Omental fat pad (tissue), 3 donors: ENCODE measurements at regions not wholly inside any gene's neighbourhood (a gene's known extent, or its start where the extent isn't known, plus 50 kb on each side); places are given as distances from the start of the nearest gene placed in this dataset.

Source experiments
- ATAC-seq: fragments of 150-250 bp; one replicate; pipeline ENCODE4 v1.9.1; 2016; ENCODE audit warnings: mild to moderate bottlenecking, moderate library complexity; ENCODE audit not compliant: low FRiP score
- DNase-seq: peaks from one replicate; pipeline ENCODE4 v3.0.0-alpha.2; 2019; ENCODE audit warnings: low spot score
- CTCF ChIP-seq, 3 donors: fragments of 450-650 bp; IDR thresholded peaks; one replicate each; pipeline ENCODE4 v1.5.1; 2016 to 2017; ENCODE audit warnings: antibody characterized with exemption in 3 of 3, mild to moderate bottlenecking in 3 of 3, moderate library complexity in 2 of 3

DNA sequence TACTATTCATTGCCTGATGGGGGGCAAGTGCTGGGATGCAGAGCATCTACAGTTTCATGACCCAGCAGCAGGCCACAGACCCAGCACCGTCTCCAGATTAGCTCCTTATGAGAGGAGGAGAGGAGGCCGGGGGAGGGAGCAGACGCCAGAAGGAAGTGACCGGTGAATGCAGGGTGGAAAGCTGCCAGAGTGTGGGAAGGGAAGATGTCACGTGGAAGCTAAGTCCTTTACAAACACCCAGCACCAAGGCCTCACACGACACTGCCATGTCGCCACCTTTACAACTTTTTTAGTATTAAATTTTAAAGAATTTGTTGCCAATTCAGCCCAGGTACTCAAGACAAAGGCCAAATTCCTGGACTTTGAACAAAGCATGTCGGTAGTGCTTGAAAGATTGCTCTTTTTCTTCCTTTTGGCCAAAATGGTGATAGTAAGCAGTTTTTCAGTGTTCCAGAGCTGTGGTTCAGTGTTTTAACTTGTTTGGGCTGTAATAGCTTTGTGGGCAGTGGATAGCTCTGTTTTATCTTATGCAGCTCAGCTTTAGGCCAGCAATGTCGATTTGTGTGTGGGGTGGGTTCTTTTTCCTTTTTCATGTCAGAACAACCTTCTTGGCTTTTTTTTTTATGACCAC lies 58.2 kb downstream of the ZBTB38 start:
- DNase-seq (no peak), ATAC-seq (peak; percentile 68)
- no peak for TF ChIP-seq CTCF (IDR thresholded peaks at IDR 0.05)

DNA sequence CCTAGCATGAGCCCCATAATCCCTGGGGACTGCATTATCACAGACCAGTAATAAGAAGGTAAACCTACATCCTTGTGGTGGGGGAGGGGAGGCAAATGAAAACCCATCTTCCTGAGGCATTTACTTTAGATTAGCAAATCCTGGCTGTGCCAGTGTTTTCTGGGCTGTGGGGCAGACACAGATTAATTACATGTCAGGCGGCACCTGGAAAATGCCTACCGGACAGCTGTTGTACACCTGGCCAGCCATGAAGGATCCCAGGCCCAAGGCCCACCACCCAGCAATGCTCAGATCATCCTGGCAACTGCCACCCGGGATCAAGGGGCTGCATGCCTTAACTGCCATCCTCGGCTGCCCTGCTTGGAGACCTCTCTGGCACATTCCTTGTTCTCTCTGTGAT lies 59.1 kb upstream of the RASA2 start:
- ATAC-seq (no peak), DNase-seq (no peak)
- TF ChIP-seq CTCF (IDR thresholded peaks at IDR 0.05) = no peak

DNA sequence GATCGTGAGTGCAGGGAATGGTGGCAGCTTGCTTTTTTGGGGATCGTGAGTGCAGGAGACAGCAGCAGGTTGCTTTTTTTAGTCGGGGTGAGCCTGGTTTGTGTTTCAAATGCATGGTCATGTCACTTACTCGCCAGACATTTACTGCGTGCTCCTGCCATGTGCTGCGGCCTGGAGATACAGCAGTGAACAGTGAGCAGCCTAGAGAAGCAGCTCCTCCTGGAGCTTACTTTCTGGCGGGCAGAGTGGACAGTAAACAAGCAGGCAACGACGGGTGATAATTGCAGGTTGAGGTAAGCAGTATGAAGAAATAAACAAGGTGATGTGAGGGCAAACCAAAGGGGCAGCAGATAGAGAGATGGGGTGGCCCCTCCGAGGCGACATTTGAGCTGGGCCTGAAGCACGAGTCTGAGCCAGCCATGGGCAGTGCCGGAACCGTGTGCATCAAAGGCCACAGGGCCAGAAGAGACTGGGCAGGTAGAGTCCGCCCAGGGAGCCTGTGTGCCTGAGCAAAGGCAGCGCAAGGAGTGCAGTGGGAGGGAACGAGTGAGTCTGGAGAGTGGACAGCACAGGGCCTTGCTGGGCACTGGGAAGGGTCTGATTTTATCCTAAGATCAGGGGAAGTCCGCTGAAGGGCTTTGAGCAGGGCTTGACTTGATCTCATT lies 57.3 kb upstream of the RASA2 start:
- ATAC-seq (no peak), DNase-seq (no peak)
- no peak for TF ChIP-seq CTCF (IDR thresholded peaks at IDR 0.05)

DNA sequence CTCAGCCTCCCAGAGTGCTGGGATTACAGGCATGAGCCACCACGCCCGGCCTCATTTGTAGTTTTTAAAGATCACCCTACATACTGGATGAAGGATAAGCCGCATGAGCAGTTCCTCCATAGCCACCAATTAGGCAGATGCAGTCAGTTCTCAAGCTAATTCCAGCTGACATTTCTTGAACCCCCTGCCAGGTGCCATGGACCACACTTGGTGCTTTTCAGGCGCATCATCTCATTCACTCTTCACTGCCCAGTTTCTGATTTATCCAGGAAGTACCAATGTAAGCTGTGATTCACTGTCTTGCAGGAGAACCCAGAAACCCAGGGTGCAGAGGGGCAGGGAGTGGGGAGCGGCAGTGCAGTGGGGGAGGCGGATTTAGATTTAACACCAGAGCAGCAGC lies 56.5 kb upstream of the RASA2 start:
- DNase-seq (no peak), ATAC-seq (no peak)
- no peak for TF ChIP-seq CTCF (IDR thresholded peaks at IDR 0.05)

DNA sequence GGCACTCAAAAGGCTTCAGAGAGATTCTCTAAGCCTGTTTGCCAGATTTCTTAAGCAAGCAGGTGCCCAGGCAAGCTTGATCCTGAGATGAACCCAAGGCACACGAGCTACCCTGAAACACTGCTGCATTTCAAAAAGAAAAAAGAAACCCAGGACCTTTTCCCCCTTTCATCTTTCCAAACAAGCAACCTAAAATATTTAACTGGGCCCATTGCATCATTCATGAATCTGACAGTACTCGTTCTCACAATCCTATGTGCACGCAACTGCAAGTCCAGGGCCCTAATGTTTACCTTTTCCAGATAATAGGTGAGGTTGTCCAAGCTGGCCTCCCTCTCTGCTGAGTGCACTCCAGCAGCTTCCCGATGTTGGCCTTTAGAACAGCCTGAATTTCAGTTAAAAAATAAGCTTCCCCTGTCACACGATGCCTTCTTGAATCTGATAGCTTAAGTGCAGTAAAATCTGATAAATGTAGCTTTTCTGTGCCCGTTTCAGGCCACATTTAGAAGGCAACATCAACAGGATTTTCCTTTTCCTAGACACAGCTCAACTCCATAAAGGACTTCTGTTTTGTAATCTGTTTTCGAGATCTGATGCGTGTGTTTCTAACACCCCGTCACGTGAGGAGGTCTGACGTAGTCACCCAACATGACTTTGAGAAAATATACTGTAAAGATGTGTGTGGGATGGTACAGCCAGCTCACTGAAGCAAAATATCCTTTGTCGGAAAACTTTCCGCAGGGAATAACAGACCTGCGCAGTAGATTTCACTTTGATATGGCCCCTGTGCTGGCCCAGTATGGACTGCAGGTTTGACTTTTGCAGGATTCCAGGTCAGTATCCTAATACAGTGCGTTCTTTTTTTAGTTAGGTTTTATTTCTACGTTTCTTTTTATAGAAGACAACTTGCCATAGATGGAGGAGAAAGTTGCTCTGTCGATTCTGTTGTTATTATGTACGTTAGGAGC lies 55.1 kb upstream of the RASA2 start:
- ATAC-seq (no peak), DNase-seq (no peak)
- no peak for TF ChIP-seq CTCF (IDR thresholded peaks at IDR 0.05)

GRCh38 chr3:141432904-141433303 lies 53.9 kb upstream of the RASA2 start:
- ATAC-seq (no peak), DNase-seq (no peak)
- no peak for TF ChIP-seq CTCF (IDR thresholded peaks at IDR 0.05)
